GM18861 (cell line): ENCODE measurements at regions not wholly inside any gene's neighbourhood (a gene's known extent, or its start where the extent isn't known, plus 50 kb on each side); places are given as distances from the start of the nearest gene placed in this dataset.

Source experiments
- ATAC-seq: cut with Tn5 transposase; IDR thresholded peaks from one replicate; pipeline ENCODE4 v1.9.1; 2021; ENCODE audit not compliant: unreplicated experiment

DNA sequence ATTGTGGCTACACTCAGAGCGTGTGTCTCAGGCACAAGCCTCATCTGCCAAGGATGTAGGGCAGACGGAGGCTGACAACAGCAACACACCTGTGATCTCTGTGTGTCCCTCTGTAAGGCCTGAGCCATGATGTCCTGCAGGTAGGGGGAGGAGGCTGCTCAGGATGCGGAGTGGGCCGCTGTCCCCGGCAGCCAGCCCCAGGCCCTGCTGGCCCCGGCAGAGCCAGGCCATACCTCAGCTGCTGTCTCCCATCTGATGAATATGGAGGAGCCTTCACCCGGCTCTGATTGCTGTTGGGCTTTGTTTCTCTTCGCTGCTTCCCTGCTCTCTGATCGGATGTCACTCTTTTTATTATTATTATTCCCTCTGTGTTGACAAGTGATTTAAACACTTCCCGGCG lies 83.6 kb upstream of the NCAM1 start:
- ATAC-seq: no peak

DNA sequence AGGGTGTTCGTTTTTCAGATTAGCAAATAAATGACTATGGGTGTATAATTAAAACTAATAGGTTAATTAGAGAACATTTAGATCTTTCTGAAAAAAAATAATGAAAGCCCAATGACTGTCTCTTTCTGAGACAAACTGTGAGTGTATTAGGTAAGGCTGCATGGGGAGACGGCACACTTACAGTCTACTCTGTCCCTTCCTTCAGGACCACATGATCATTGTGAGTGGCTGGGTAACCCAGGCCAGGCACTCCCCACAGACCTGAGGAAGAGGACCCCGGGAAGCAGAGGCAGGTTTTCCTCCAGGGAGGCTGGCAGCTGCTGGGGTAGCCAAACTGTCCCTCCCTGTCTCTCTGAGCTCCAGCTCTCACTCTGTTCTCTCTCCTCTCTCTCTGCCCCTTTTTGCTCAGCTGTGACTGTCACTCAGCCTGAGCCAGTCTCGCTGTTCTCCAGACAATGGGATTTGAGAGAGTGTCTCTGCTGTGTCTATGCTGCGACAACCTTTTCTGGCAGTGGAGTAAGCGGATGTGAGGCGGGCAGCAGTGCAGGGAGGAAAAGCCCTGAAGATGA lies 83.1 kb upstream of the NCAM1 start:
- no peak for ATAC-seq

DNA sequence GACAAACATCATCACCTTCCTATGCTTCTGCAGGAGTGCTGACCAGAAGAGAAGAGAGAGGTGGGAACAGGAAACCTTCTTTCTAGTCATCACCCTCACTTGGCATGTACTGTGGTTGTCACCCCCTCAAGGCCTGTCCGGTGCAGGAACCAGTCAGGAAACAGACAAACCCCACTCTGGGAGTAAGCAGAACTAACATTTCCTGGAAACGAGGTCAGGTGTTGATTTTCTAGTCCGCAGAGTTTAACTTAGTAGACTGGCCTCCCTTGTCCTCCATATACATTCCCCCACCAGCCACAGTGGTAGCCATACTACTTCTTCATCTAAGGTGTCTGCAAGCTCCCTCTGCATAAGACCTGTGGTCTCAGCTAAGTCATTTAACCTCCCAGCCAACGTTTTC lies 80.7 kb upstream of the NCAM1 start:
- no peak for ATAC-seq

DNA sequence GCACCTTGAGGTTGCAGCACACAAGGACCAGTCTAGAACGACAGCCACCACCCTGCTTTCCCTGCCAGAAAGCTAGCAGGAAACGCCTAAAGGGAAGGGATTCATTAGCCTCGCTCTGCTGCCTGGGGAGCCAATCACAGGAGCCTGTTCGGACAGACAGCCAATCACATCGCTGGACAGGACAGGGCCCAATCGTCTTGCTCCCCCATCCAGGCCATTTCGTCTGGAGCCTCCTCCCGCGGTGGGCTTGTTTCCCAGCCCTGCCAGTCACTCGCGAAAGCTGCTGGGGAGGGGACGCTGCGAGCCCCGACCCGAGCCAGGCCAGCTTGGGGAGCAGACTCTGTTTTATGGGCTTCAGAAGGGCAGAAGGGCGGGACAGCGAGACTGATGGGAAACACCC lies 79.8 kb upstream of the NCAM1 start:
- no peak for ATAC-seq

DNA sequence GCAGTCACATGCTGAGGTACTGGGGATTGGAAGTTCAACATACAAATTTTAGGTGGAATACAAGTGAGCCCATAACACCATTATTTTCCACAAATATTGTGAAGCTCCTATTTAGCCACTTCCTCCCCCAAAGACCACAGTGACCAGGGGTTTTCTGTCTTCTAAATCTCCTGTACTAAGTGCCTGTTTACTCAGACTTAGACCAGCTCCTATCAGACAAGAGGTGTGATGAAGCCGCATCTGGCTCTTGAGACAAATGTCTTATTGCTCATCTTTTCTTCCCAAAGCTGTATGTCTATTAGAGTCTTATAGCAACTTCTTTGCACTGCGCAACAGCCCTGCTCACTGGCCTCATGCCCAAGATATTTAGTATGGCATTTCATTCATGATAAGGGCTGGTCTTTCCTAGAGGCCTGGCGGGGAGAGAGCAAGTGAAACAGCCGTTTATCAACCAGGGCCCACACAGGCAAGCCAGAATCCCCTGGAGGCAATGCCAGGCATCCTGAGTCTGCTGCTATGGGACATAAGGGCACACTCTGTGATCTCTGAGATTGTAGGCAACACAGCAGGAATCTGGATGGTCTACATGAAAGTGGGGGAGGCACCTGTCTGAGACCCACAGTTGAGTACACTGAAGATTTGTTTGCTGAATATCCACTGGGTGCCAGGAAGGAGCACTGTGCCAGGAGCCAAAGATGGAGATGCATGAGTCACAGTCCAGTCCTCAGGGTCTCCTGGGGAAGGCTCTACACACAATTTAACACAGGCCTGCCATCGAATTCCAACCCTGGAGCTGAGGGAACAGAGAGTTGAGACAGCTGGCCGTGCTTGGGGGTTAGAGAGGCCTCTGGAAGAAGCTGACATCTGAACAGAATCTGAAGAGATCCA lies 78.5 kb upstream of the NCAM1 start:
- no peak for ATAC-seq

DNA sequence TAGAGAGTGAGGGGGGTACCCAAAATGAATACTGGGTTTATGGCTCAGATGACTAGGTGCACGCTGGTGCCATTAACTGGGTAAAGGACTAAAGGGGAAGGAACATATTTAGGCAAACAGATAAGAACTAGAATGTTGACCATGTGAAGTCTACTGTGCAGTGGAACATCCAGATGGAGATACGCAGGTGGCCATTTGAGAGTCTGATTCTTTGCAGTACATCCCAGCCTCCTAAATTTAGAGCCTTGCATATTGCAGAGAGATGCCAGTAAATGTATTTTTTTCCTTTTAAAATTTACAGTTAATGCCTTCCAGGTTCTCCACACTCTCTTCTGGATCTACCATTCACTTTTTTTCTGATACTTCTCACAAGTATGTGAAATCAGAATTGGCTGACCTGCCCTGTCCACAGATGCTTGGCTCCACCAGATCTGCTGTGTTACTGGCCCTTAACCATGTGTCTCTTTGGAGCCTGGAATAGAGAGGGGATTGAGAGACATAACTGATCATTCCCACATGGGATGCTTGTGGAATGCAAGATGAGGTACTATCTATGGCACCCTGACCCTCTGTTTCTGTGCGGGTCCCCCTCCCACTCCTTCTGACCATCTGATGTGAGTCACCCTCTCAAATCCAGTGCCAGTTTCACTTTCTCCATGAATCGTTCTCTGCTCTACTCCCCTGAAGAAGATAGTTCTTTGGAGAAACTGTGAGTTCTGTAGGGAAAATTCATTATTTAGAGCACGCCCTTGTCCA lies 77.0 kb upstream of the NCAM1 start:
- no peak for ATAC-seq

DNA sequence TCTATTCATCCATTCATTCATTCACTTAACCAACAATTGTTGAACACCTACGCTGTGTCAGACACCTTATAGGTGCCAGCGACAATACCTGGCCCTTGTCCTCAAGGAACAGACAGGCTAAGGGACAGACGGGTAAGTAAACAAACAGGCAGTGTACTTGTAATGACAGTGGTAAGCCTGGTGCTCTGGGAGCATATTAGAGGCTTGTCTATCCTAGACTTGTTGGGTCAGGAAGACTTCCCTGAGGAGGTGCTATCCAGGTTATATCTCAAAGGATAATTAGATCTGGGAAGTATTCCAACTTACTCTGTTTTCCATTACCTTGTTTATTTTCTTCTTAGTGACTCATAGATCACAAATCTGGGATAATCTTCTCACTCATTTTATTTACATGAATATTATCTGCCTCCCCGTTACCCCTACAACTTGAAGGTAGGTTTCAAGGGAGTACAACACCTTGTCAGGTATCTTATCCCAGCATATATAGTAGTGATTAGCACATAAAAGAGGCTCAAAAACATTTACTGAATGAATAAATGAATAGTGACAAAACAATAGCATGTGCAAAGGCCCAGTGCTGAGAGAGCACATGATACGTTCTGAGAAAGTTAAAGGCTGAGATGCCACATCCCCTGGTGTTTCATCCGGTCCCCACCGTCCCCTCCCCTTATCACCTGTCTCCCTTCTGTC lies 75.3 kb upstream of the NCAM1 start:
- no peak for ATAC-seq

DNA sequence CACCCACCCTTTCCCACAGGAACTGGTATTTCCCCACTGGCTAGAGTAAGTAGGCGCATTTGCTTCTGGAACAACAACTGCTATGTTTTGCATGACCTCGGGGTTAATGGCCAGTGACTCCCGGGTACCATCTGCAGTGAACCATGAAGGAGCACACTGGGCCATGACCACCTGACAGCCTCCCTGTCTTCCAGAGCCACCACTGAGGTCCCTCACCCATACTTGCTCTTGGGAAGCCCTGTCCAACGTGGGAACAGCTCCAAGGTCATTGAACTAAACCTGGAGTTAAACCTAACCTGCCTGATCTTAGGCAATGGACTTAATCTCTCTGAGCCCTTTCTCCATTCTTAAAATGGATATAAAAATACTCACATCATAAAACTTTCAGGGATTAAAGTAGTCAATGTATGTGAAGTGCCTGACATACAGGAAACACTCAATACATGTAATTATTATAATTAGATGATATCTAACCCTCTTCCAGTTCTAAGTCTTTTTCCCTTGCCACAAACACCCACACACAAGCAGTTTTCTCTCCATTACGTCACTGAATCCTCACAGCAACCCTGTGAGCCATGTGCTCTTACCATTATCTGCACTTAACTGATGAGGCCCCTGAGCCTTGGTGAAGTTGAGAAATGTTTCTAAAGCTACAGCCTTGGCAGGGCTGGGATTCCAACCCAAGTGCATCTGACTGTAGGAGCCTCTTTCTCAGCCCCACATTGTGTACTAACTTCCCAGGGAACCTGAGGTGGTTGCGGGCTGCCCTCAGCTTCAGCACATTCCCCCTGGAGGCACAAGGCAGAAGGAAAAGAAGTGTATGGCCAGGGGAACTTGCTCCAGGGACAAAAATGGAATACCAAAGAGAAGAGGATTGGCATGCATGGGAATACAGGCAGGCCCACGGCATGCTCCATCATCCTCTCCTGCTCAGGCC lies 74.5 kb upstream of the NCAM1 start:
- no peak for ATAC-seq

DNA sequence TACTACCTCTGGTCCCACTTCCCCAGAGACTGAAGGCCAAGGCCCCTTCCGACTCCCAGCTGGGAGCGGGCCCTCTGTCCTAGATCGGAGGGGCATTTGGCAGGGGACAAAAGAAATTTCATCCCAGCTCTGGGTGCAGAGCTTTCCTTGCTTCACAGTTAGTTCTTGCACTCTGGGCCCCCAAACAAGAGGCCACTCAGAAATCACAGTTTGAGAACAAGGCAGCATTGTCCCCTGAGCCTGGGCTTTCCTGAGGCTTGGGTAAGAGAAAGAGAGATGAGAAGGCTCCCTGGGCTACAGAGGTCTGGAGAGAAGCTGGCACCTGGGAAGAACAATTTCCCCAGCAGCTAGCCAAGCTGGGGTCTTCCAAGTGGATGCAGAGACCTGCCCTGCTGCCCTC lies 71.8 kb upstream of the NCAM1 start:
- no peak for ATAC-seq

DNA sequence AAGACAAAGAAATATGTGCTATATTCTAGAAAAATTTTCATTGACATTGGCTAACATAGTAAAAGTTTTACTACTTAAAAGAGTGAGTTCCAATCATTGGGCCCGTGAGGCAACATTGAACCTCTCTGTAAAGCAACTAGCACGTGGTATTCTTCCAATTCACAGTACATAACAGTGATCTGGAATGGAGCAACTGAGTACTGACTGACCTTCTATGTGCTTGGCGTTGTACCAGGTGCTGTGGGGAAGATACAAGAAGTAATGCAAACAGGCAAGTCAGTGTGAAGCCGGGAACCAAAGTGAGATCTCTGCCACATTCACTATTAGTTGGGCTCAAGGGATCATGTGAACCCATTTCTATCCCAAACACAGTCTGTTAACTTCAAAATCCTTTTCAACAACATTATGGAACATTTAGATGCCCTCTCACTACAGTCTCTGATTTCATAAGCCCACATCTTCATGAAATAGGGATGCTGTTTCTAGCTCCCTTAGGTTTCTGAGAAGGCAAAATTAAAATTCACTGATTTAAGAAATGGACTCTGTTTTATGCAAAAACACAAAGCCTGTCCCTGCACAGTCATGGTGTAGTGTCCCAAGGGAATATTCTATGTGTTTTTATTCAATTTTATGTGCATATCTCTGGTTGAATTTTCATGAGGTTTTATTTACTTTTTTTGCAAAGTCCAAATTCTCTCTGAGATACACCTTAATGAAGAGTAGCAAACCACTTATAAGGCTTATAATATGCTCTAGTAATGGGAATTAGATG lies 61.8 kb upstream of the NCAM1 start:
- no peak for ATAC-seq

DNA sequence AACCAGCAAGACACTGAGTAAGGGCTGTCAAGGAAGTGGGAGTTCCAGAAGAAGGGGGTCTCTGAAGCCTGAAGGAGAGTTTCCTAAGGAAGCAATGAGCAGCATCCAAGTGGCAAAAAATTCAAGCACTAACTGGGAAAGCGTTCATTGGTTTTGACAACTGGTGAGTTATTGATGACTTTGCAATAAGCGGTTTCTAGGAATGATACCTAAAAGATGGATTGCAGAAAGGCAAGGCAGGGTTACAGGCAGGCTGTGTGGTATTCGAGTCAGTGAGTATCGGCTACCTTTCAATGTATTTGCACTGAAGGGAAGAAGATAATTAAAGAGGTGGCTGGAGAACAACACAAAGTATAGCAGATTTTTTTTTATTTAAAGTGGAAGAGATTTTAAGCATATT lies 59.3 kb upstream of the NCAM1 start:
- no peak for ATAC-seq

DNA sequence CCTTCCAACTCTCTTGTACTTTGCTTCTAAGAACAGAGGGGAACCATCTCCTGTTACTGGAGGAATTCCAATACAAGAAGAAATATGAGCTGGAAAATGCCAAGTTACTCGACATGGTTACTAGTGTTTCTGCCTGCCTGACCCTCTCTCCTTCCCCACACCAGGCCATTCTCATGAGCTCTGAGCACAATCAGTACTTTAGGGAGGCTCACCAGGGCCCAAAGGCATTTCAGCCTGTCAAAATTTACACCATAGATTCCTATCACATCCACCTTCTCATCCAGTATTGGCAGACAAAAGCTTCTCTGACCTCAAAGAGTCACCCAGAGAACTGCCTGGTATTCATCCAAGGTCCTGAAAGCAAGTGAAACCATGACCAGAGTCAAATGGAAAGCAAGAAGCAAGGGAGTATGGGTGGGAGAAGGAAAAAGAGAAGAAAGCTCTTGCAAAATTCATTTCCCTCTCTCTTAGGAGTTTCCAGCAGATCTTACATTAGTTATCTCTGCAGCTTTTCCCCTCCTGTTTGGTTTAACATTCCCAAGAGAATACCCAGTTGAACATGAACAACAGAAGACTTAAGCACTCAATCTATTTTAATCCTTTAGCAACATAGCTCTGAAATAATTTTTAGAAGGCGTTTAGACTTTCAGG lies 58.7 kb upstream of the NCAM1 start:
- no peak for ATAC-seq

DNA sequence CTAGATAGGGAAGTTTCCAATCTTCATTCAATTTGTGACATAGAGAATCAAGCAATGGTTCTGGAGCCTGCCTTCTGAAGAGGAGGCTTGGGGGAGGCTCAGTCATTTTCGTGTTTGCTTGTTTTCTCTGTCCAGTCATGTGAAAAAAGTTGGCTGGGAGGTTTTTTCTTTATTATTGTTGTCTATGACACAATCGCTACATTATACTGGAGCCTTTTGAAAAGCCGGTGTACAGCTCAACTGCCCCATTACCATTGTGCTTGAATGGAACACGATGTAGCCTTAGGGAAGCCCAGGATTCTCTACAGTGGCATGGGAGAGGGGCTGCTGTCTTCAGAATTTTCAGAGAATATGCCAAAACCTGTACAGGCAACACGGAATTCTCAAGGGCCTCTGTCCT lies 57.9 kb upstream of the NCAM1 start:
- no peak for ATAC-seq

DNA sequence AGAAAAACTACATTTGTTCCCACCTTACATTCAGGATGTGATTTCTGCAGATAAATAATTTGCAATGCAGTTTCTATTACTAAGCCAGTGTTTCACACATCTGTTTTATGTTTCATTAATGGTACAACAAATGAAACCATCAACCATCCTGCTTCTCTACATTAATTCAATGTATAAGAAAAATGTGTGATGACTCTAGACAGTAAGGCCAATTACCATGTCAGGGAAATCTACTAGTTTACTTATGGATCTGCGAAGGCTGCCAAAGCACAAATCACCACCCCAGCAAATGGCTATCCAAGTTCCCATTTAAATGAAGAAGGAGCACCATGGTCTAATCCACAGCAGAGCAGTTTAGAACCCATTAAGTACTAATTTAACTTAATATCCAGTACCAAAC lies 50.1 kb upstream of the NCAM1 start:
- no peak for ATAC-seq
